Stromal cell of bone marrow (primary cell): ENCODE measurements at regions not wholly inside any gene's neighbourhood (a gene's known extent, or its start where the extent isn't known, plus 50 kb on each side); places are given as distances from the start of the nearest gene placed in this dataset.
"Not testable (repeated sequence)": the region's sequence is repeated elsewhere in the genome, so short reads cannot be mapped to it uniquely, and the experiment has no call there.

ENCODE experiments used
- DNase-seq: peaks from one replicate; pipeline ENCODE4 v3.0.0-alpha.2; 2012; ENCODE audit warnings: low read depth

GRCh38 chr6:27544135-27544534, 71.2 kb upstream of the ZNF184 start:
- not testable (repeated sequence) for DNase-seq

- DNase-seq: no peak
Measured at GRCh38 chr6:27542485-27542884, 69.6 kb upstream of the ZNF184 start.

GRCh38 chr6:27541933-27542297, 69.0 kb upstream of the ZNF184 start:
- DNase-seq: no peak

- no peak for DNase-seq
Measured at GRCh38 chr6:27541212-27541932, 68.5 kb upstream of the ZNF184 start.

GRCh38 chr6:27539551-27539950, 66.6 kb upstream of the ZNF184 start:
- no peak for DNase-seq

GRCh38 chr6:27532820-27533538, 60.1 kb upstream of the ZNF184 start:
- DNase-seq: no peak

GRCh38 chr6:27531772-27532459, 59.0 kb upstream of the ZNF184 start:
- DNase-seq: no peak

GRCh38 chr6:27529796-27530195, 56.9 kb upstream of the ZNF184 start:
- DNase-seq: not testable (repeated sequence)

- DNase-seq: no peak
Measured at GRCh38 chr6:27528714-27529113, 55.8 kb upstream of the ZNF184 start.
